ENCODE measurements at regions not wholly inside any gene's neighbourhood (a gene's known extent, or its start where the extent isn't known, plus 50 kb on each side); places are given as distances from the start of the nearest gene placed in this dataset.

- no peak for TF ChIP-seq CTCF (IDR thresholded peaks at IDR 0.05; ENCODE audit: insufficient read depth, low read length)
- no peak for TF ChIP-seq POLR2AphosphoS5 (IDR thresholded peaks at IDR 0.05; ENCODE audit: low read depth)
- no peak for TF ChIP-seq SPI1 (IDR thresholded peaks at IDR 0.05; ENCODE audit: borderline replicate concordance, low read depth)
Observed at GRCh38 chr19:29271911-29272310, 59.0 kb upstream of the UQCRFS1 start.

All from HL-60 (cell line).